GM12865 (cell line): ENCODE measurements at regions not wholly inside any gene's neighbourhood (a gene's known extent, or its start where the extent isn't known, plus 50 kb on each side); places are given as distances from the start of the nearest gene placed in this dataset.
A peak's percentile ranks its signal among the peaks of the same experiment; 100 is the strongest.
"Not testable (repeated sequence)": the region's sequence is repeated elsewhere in the genome, so short reads cannot be mapped to it uniquely, and the experiment has no call there.

Experiments
- DNase-seq: peaks from one replicate; pipeline ENCODE4 v3.0.0; 2010; ENCODE audit warnings: low read depth
- H3K4me3 ChIP-seq: 2 replicates; pipeline ENCODE4 v1.5.1; 2011; ENCODE audit warnings: mild to moderate bottlenecking, low read depth, low read length, control low read depth
- TF ChIP-seq, protein P1 (sequence below): IDR thresholded peaks from 2 replicates; pipeline ENCODE4 v1.5.1; 2011; ENCODE audit warnings: low read length, control low read depth, low read depth, inconsistent platforms; ENCODE audit not compliant: insufficient read depth; ENCODE audit errors: missing control alignments

DNA sequence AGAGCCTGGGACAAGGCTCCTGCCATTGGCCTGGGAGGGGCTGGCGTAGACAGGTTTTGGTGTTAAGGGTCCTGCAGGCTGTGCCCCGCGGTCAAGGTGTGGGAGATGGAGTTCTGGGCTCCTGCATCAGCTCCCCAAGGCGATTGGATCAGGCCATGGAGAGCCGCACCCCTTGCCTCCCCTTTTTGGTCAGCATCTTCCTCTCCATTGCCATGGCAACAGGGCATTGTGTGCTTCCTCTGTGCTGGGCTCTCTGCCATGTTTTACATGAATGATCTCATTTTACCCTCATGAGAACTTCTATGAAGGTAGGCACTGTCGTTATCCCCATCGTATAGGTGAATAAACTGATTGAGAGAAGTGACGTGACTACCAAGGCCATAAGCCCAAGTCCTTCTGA is 344.3 kb upstream of the CLINT1 start:
- H3K4me3 ChIP-seq = no peak overlapping the region
- DNase-seq = no peak
- TF ChIP-seq, protein P1, sequence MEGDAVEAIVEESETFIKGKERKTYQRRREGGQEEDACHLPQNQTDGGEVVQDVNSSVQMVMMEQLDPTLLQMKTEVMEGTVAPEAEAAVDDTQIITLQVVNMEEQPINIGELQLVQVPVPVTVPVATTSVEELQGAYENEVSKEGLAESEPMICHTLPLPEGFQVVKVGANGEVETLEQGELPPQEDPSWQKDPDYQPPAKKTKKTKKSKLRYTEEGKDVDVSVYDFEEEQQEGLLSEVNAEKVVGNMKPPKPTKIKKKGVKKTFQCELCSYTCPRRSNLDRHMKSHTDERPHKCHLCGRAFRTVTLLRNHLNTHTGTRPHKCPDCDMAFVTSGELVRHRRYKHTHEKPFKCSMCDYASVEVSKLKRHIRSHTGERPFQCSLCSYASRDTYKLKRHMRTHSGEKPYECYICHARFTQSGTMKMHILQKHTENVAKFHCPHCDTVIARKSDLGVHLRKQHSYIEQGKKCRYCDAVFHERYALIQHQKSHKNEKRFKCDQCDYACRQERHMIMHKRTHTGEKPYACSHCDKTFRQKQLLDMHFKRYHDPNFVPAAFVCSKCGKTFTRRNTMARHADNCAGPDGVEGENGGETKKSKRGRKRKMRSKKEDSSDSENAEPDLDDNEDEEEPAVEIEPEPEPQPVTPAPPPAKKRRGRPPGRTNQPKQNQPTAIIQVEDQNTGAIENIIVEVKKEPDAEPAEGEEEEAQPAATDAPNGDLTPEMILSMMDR = no peak

DNA sequence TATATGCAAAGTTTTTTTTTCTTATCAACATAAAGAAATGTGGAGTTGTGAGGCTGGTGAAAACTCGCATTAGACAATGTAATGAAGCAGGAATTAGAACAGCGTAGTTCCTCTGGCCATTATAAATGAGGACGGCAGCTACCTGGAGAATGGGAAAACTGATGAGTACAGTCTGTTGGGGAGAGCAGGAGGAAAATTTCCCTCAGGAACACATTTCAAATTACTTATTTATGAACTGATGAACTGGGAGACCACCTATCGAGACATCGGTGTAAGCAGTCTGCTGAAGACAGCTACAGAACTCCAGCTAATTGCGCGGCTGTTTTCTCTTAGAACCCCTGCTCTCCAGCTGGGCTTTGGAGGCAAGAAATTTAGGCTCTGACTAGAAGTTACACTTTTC is 343.9 kb upstream of the CLINT1 start:
- TF ChIP-seq, protein P1 = no peak
- DNase-seq = no peak
- no peak overlapping the region for H3K4me3 ChIP-seq

GRCh38 chr5:158200619-158201018 is 341.7 kb upstream of the CLINT1 start:
- DNase-seq = no peak
- TF ChIP-seq, protein P1 = no peak
- H3K4me3 ChIP-seq = no peak overlapping the region

GRCh38 chr5:158198636-158199035 is 339.7 kb upstream of the CLINT1 start:
- TF ChIP-seq, protein P1 = no peak
- H3K4me3 ChIP-seq = no peak overlapping the region
- DNase-seq = peak; percentile 70

DNA sequence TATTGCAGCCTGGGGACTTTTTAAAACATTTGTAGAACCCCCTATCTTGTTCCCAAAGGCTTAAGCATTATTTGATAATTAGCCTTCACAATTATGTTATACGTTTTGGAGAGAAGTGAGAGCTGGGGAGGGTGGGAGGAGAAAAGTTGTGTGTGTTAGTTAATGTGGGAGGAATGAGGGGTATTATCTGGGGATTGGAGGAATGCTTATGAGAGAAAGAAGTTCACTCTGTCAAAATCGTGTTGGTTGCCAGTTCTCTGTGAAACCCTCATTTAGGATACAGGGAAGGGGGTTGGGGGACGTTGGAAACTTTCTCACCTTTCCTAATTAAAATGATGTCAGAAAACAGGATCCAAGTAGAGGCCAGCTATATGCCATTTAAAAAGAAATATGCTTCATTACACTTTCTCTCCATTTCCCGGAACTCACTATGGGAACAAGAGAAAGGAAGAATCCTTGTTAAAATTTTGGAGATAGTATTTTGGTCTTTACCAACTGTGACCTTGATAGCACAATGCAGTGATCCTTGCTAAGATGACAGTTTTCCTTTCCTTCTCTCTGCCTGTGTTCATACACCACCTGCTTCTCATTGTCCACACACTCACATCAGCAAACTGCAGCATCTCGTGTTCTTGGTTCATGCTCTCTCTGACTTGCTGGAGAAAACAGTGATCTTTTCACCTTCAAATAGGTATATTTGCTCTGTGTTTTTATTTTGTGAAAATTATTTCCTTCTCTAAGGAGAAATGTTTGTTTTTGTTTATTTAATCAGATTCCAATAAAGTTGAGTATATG is 336.7 kb upstream of the CLINT1 start:
- DNase-seq = no peak
- TF ChIP-seq, protein P1 = no peak
- H3K4me3 ChIP-seq = no peak overlapping the region

- no peak for DNase-seq
- TF ChIP-seq, protein P1 = no peak
- no peak overlapping the region for H3K4me3 ChIP-seq
These were observed 335.6 kb upstream of the CLINT1 start for GRCh38 chr5:158194561-158194976.

- H3K4me3 ChIP-seq, DNase-seq: not testable (repeated sequence)
These were observed 334.4 kb upstream of the CLINT1 start for GRCh38 chr5:158193395-158193794.
